ENCODE measurements at regions not wholly inside any gene's neighbourhood (a gene's known extent, or its start where the extent isn't known, plus 50 kb on each side); places are given as distances from the start of the nearest gene placed in this dataset.

DNA sequence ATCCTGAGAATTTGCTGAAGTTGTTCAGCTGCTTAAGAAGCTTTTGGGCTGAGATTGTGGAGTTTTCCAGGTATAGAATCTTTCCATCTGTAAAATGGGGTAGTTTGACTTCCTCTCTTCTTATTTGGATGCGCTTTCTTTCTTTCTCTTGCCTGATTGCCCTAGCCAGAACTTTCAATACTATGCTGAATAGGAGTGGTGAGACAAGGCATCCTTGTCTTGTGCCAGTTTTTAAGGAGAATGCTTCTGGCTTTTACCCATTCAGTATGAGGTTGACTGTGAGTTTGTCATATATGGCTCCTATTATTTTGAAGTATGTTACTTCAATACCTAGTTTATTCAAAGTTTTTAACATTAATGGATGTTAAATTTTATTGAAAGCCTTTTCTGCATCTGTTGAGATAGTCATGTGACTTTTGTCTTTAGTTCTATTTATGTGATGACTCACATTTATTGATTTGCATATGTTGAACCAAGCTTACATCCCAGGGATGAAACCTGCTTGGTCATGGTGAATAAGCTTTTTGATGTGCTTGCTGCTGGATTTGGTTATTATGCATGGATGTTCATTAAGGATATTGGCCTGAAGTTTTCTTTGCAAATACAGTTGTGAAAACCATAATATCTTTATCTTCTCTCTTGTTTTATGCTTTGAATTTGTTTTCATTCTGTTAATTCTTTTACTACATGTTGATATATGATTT, 573.8 kb upstream of the NDST4 start:
- no peak for TF ChIP-seq TCF7L2 (IDR thresholded peaks at IDR 0.05; ENCODE audit: borderline replicate concordance, low read depth, low read length)
- TF ChIP-seq, protein P1, sequence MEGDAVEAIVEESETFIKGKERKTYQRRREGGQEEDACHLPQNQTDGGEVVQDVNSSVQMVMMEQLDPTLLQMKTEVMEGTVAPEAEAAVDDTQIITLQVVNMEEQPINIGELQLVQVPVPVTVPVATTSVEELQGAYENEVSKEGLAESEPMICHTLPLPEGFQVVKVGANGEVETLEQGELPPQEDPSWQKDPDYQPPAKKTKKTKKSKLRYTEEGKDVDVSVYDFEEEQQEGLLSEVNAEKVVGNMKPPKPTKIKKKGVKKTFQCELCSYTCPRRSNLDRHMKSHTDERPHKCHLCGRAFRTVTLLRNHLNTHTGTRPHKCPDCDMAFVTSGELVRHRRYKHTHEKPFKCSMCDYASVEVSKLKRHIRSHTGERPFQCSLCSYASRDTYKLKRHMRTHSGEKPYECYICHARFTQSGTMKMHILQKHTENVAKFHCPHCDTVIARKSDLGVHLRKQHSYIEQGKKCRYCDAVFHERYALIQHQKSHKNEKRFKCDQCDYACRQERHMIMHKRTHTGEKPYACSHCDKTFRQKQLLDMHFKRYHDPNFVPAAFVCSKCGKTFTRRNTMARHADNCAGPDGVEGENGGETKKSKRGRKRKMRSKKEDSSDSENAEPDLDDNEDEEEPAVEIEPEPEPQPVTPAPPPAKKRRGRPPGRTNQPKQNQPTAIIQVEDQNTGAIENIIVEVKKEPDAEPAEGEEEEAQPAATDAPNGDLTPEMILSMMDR (tag by site-specific recombination; IDR thresholded peaks at IDR 0.05): no peak
- TF ChIP-seq YY1 (tag by site-specific recombination; IDR thresholded peaks at IDR 0.05): no peak
- no peak for TF ChIP-seq ZNF155 (tag by site-specific recombination; IDR thresholded peaks at IDR 0.05)
- no peak for TF ChIP-seq ZNF274 (IDR thresholded peaks at IDR 0.05; ENCODE audit: low read length)
- no peak for TF ChIP-seq ZNF274 (tag by site-specific recombination; IDR thresholded peaks at IDR 0.05; ENCODE audit: borderline replicate concordance)
- no peak for TF ChIP-seq ZNF791 (tag by site-specific recombination; IDR thresholded peaks at IDR 0.05)
- TF ChIP-seq ZNF335 (tag by site-specific recombination; conservative IDR thresholded peaks at IDR 0.05): no peak
- no peak for TF ChIP-seq SCRT2 (tag by site-specific recombination; IDR thresholded peaks at IDR 0.05)
- TF ChIP-seq, protein P2, sequence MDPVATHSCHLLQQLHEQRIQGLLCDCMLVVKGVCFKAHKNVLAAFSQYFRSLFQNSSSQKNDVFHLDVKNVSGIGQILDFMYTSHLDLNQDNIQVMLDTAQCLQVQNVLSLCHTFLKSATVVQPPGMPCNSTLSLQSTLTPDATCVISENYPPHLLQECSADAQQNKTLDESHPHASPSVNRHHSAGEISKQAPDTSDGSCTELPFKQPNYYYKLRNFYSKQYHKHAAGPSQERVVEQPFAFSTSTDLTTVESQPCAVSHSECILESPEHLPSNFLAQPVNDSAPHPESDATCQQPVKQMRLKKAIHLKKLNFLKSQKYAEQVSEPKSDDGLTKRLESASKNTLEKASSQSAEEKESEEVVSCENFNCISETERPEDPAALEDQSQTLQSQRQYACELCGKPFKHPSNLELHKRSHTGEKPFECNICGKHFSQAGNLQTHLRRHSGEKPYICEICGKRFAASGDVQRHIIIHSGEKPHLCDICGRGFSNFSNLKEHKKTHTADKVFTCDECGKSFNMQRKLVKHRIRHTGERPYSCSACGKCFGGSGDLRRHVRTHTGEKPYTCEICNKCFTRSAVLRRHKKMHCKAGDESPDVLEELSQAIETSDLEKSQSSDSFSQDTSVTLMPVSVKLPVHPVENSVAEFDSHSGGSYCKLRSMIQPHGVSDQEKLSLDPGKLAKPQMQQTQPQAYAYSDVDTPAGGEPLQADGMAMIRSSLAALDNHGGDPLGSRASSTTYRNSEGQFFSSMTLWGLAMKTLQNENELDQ (tag by site-specific recombination; IDR thresholded peaks at IDR 0.05; ENCODE audit: low read depth): no peak
- TF ChIP-seq, protein P3, sequence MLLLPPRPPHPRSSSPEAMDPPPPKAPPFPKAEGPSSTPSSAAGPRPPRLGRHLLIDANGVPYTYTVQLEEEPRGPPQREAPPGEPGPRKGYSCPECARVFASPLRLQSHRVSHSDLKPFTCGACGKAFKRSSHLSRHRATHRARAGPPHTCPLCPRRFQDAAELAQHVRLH (tag by site-specific recombination; IDR thresholded peaks at IDR 0.05): no peak
- TF ChIP-seq ZBTB7A (tag by site-specific recombination; IDR thresholded peaks at IDR 0.05; ENCODE audit: low read depth): no peak
- no peak for TF ChIP-seq ZNF324 (tag by site-specific recombination; IDR thresholded peaks at IDR 0.05)
- TF ChIP-seq, protein P4, sequence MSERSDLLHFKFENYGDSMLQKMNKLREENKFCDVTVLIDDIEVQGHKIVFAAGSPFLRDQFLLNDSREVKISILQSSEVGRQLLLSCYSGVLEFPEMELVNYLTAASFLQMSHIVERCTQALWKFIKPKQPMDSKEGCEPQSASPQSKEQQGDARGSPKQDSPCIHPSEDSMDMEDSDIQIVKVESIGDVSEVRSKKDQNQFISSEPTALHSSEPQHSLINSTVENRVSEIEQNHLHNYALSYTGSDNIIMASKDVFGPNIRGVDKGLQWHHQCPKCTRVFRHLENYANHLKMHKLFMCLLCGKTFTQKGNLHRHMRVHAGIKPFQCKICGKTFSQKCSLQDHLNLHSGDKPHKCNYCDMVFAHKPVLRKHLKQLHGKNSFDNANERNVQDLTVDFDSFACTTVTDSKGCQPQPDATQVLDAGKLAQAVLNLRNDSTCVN (tag by site-specific recombination; optimal IDR thresholded peaks at IDR 0.05): no peak
